Pancreas (tissue), 10 donors: ENCODE measurements at regions not wholly inside any gene's neighbourhood (a gene's known extent, or its start where the extent isn't known, plus 50 kb on each side); places are given as distances from the start of the nearest gene placed in this dataset.

Experiments used
- ATAC-seq, 4 donors: fragments of 200-7000 bp; cut with Tn5 transposase; one replicate each; pipeline versions ENCODE4 v1.8.0 to v1.9.1; 2020; ENCODE audit warnings: mild to moderate bottlenecking in 4 of 4, moderate library complexity in 4 of 4
- DNase-seq, 6 donors: peaks; one replicate each; pipeline ENCODE4 v3.0.0-alpha.2; 2020
- FAIRE-seq: peaks from 2 replicates; lab custom pipeline; 2012; peaks lifted over from hg19 to GRCh38; lab: Jason Lieb, UNC
- H3K27ac ChIP-seq, 4 donors: fragments of 200-600 bp; sonication (generic); 1 replicate in 3 of 4; 2 replicates in 1 of 4; pipeline versions ENCODE4 v1.5.0 to v1.8.0; 2020
- H3K27me3 ChIP-seq, 4 donors: fragments of 200-600 bp; one replicate each; pipeline ENCODE4 v1.8.0; 2021
- H3K36me3 ChIP-seq, 3 donors: fragments of 200-600 bp; sonication (generic) in 1 of 3; one replicate each; pipeline versions ENCODE4 v1.5.0 to v1.8.0; 2020 to 2021
- H3K4me1 ChIP-seq, 3 donors: fragments of 200-600 bp; one replicate each; pipeline ENCODE4 v1.8.0; 2021
- H3K4me3 ChIP-seq, 4 donors: fragments of 200-600 bp; sonication (generic) in 2 of 4; one replicate each; pipeline versions ENCODE4 v1.5.0 to v1.8.0; 2020 to 2021
- H3K9me3 ChIP-seq, 4 donors: fragments of 200-600 bp; one replicate each; pipeline ENCODE4 v1.8.0; 2021
- WGBS, 2 donors: extraction: QIAGEN DNeasy Blood & Tissue Kit; methylation state at CpG; one replicate each; pipeline ENCODE4 v1.1.7; 2013; 5-methylcytosine and 5-hydroxymethylcytosine counted together
- intact Hi-C, 3 donors: fragments of 100-400 bp; cut with DNase I; formaldehyde crosslinking; loops; one replicate each; pipeline versions ENCODE4 v1.11.1 to v1.14.2; 2022
- TF ChIP-seq, protein P1 (sequence below), 4 donors: fragments of 200-600 bp; sonication (generic) in 3 of 4; IDR thresholded peaks; one replicate each; pipeline versions ENCODE4 v1.5.0 to v1.8.0; 2021; ENCODE audit warnings: antibody characterized with exemption in 4 of 4
- donor health status: healthy with polysubstance abuse.
- donor health status: DM: no; HTN: no; CAD: no; lungs with moderate emphysema.
- donor health status: DM: no; HTN: no; CAD: no.
- donor health status: control.
- donor health status: control.
- donor health status: Bipolar disorder and iron deficiency.
- donor health status: DM: yes; HTN: yes; CAD: no.
- donor health status: DM: no; HTN: no; CAD: no.
- donor health status: DM: no; HTN: no; CAD: no.
- donor health status: DM: yes; HTN: yes; CAD: no.

DNA sequence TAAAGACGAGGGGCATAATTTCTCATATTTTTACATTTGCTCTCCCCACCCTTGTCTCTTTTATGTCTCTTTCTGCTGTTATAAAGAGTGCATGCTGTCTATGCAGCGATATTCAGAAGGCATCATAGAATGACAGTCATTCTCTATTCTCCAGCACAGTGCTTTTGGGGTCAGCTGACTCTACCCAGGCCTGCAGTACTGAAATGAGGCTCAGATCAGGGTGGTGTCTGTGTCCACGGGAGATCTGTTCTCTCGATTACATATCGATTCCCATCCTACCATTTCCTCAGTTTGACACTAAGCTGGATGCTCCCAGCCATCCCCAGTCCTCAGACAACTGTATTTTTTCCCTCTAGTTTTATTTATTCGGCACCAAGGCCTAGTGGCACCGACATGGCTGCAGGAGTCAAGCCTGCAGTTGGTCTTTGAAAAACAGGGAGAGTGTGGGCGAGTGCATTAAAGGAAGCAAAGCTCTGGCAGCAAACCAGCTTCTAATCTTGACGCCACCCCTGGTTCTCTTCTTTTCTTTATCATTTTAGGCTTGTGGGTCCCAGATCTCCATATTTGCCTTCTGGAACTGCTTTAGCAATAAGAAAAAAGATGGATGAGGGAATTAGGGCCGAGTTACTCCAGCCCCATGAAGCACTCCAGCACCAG lies 71.6 kb upstream of the PICALM start:
- DNase-seq (no peak), FAIRE-seq (no peak), ATAC-seq (no peak)
- WGBS, 2 donors = 71 to 77% methylated on average over 10 of the region's 10 CpGs
- Histone ChIP-seq H3K9me3 (no peaks in the 10 kb centered on the region), H3K27me3 (no peaks in the 10 kb centered on the region), H3K36me3 (no peaks in the 10 kb centered on the region), H3K4me3 (no peak overlapping the region), H3K27ac (no peak overlapping the region), H3K4me1 (peaks cover 0 to 8% (median 7%) of the 10 kb centered on the region in 3 donors)
- intact Hi-C loops = no loop called here
- TF ChIP-seq, protein P1, sequence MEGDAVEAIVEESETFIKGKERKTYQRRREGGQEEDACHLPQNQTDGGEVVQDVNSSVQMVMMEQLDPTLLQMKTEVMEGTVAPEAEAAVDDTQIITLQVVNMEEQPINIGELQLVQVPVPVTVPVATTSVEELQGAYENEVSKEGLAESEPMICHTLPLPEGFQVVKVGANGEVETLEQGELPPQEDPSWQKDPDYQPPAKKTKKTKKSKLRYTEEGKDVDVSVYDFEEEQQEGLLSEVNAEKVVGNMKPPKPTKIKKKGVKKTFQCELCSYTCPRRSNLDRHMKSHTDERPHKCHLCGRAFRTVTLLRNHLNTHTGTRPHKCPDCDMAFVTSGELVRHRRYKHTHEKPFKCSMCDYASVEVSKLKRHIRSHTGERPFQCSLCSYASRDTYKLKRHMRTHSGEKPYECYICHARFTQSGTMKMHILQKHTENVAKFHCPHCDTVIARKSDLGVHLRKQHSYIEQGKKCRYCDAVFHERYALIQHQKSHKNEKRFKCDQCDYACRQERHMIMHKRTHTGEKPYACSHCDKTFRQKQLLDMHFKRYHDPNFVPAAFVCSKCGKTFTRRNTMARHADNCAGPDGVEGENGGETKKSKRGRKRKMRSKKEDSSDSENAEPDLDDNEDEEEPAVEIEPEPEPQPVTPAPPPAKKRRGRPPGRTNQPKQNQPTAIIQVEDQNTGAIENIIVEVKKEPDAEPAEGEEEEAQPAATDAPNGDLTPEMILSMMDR (IDR thresholded peaks at IDR 0.05) = no peak

DNA sequence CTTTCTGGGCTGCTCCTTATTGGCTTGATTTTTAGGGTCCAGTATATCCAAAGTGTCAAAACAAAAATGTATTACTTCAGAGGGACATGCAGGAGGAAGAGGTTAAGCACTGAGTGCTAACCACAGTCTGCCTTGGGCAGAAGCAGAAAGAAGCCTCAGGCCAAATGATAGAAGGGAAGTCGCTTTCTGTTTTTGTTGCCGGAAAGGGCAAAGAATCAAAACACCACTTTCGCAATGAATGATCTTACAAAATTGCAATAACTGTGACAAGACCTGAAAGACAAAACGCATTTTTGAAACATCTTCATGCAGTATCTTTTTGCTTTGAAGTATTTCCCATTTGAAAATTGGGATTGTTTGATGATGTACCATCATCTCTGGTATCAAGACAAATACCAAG lies 70.1 kb upstream of the PICALM start:
- Histone ChIP-seq H3K4me3 (no peak overlapping the region), H3K4me1 (no peaks in the 10 kb centered on the region), H3K27me3 (no peaks in the 10 kb centered on the region), H3K27ac (peak overlapping the region in 1 of 4 donors; percentile 21), H3K36me3 (no peaks in the 10 kb centered on the region), H3K9me3 (no peaks in the 10 kb centered on the region)
- DNase-seq (no peak), ATAC-seq (peak in 2 of 4 donors; percentile 46 to 59), FAIRE-seq (no peak)
- WGBS, 2 donors = 91 to 94% methylated on average over 4 of the region's 4 CpGs
- intact Hi-C loops = no loop called here
- TF ChIP-seq, protein P1 (IDR thresholded peaks at IDR 0.05) = no peak

DNA sequence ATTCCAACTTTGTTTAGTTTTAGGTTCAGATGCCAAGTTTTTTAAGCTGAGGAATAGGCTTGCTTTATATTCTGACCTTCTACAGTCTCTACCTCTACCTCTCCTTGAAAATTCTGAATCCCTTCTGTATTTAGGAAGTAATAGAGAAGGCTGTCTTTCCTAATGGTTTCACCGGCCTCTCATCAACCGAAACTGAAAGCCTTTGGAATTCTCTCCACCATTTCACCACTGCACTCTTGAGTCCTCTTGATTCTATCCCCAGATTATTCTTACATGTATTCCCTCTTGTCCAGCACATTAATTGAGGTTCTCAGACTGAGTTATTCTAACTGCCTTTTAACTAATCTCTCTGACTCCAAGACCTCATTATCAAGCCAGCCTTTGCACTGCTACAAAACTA lies 67.7 kb upstream of the PICALM start:
- Histone ChIP-seq H3K4me3 (no peak overlapping the region), H3K4me1 (no peaks in the 10 kb centered on the region), H3K36me3 (no peaks in the 10 kb centered on the region), H3K27ac (no peak overlapping the region), H3K27me3 (no peaks in the 10 kb centered on the region), H3K9me3 (no peaks in the 10 kb centered on the region)
- FAIRE-seq (no peak), DNase-seq (no peak), ATAC-seq (no peak)
- intact Hi-C loops = no loop called here
- WGBS, 2 donors = 85 to 96% methylated on average over 2 of the region's 2 CpGs
- TF ChIP-seq, protein P1 (IDR thresholded peaks at IDR 0.05) = no peak

DNA sequence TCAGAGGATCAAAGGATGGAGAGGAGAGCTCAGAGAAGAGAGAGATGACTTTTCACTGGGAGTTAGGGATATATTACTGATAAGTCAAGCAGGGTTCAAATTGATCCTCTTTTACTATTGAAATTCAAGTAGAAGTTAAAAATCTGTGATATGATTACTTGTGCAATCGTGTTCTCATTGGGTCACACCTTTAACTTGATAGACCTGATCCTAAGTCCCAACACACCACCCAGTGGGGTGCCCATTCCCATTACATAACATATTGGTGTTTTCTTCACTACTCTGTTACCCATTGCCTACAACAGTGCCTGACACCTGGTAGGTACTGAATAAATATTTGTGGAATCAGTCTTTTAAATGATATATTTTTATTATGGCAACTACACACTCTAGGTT lies 66.4 kb upstream of the PICALM start:
- TF ChIP-seq, protein P1 (IDR thresholded peaks at IDR 0.05) = no peak
- no peak for FAIRE-seq
- no peaks in the 10 kb centered on the region for H3K27me3 ChIP-seq

DNA sequence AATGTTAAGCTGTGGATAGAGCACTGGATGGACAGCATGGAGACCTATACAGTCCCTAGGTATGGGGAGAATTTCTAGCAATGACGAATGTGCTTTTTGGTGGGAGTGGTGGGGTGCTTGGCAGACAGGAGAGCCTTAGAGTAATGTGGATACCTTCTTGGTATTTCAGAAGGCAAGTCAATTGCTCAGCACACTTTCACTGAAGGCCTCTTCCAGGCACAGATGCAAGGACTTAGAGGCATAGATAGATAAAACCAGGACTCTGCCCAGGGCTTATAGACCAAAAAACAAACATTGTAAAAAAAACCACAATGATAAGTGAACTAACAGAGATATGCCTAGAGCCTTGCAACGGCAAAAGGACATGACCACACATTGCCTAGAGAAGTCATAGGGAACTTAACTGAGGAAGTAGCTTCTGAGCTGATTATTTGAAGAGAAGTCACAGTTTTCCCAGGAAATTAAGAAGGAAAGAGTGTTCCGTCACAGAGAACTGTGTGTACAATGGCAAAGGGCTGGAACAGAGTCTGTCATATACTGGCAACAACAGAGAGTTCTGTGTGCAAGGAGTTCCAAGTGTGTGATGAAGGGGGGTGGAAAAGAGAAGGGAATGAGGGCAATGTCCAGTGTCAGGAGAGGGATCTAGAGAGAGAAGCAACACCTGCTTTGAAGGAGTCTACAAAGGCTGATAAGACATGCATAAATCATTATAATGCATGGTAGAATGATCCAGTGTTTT lies 65.9 kb upstream of the PICALM start:
- FAIRE-seq (no peak), ATAC-seq (peak in 3 of 4 donors; percentile 29 to 69 (median 38)), DNase-seq (no peak)
- intact Hi-C loops = no loop called here
- no peak overlapping the region for H3K4me3 ChIP-seq
- no peaks in the 10 kb centered on the region for H3K9me3 ChIP-seq
- H3K27ac ChIP-seq = no peak overlapping the region
- WGBS, 2 donors = 32 to 43% methylated on average over 3 of the region's 3 CpGs
- no peaks in the 10 kb centered on the region for H3K4me1 ChIP-seq
- no peaks in the 10 kb centered on the region for H3K27me3 ChIP-seq
- TF ChIP-seq, protein P1 (IDR thresholded peaks at IDR 0.05) = no peak
- H3K36me3 ChIP-seq = no peaks in the 10 kb centered on the region

More for the DNA sequence above, 66.4 kb upstream of the PICALM start:
- H3K27ac ChIP-seq = no peak overlapping the region
- no peaks in the 10 kb centered on the region for H3K9me3 ChIP-seq
- no peak for ATAC-seq
- DNase-seq = no peak
- no peaks in the 10 kb centered on the region for H3K36me3 ChIP-seq
- H3K4me3 ChIP-seq = no peak overlapping the region
- WGBS, 2 donors = 59 to 75% methylated on average over 1 of the region's 1 CpG
- intact Hi-C loops = no loop called here
- H3K4me1 ChIP-seq = no peaks in the 10 kb centered on the region
